ENCODE measurements at regions not wholly inside any gene's neighbourhood (a gene's known extent, or its start where the extent isn't known, plus 50 kb on each side); places are given as distances from the start of the nearest gene placed in this dataset.

- DNase-seq: no peak
- intact Hi-C loops (cut with DNase I): no loop called here
Observed at GRCh38 chr3:66856533-66856932, 141.6 kb upstream of the KBTBD8 start.

GRCh38 chr3:66858656-66859381 is 139.3 kb upstream of the KBTBD8 start:
- ATAC-seq: no peak
- no peak for DNase-seq
- intact Hi-C loops (cut with DNase I): no loop called here

More at GRCh38 chr3:66856533-66856932, 141.6 kb upstream of the KBTBD8 start:
- no peak for ATAC-seq

- intact Hi-C loops (cut with DNase I): no loop called here
- ATAC-seq (no peak), DNase-seq (no peak)
Observed at GRCh38 chr3:66860771-66861170, 137.3 kb upstream of the KBTBD8 start.

DNA sequence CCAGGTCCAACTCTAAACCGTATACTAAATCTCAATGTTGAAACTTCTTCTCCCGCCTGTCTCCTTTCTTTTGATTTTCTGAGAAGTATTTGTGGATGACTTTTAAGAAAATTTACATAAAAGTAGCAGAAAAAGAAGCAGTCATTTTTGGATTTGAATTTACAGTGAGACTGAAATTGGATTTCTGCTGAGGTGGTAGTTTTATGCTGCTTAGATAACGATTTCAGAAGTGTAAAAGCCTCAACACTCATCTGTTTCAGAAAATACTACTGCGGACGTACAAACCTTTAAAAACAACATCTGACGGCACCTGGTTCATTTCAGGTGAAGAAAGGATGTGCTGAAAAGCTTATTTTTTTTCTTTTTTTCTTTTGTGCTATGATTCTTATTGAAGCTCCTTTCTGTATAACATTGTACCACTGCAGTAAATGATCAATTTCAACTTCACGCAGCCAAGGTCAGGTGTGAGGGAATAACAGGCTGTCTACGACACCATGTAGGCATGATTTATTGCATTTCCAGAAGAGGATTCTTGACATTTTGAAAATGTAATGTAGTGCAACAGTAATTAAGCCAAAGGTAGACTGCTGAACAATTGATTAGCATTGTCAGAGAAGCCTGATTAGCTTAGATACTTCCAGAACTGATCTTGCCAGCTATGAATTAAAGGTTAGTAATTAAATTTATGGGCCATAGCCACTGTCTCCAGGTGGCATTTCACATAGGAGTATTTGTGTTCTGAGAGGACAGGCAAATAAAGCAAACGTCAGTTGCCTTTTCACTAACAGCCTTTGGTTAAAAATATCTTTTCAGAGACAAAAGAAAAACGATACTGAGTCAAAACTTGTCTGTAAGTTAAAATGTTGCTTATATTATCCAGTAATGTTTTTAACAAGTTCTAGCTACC is 134.6 kb upstream of the KBTBD8 start:
- no peak for ATAC-seq
- no peak for DNase-seq
- intact Hi-C loops (cut with DNase I): no loop called here

- ATAC-seq: no peak
- intact Hi-C loops (cut with DNase I): no loop called here
- DNase-seq: no peak
Observed at GRCh38 chr3:66884659-66885058, 113.4 kb upstream of the KBTBD8 start.

DNA sequence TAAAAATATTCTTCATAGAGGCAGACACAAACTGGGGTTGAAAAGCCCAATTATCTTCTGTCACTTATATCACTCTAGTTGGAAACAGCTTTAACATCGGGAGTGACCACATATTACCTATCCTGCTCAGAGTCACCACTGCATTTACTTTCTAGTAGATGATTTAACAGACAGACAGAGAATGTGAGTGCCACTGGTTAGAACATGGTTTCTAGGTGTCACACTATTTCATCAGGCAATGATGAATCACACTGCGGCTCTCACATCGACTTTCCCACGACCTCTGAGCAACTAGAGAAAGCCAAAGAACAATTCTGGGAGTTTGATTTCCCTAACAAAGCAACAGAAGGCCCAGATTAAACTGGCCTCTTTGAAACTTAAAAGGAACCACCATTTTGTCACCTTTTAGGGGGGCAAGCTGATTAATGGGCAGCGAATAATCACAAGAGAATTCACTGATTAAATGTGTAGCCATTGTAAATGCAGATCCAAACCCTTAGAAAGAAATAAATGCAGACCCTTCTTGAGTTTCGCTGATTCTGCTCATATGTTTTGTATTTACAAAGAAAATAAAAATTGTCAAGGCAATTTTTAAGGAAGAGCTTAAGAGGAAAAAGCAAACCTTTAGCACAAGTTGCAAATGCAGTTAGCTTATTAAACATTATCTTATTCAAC is 112.6 kb upstream of the KBTBD8 start:
- intact Hi-C loops (cut with DNase I): no loop called here
- DNase-seq (no peak), ATAC-seq (no peak)

GRCh38 chr3:66889750-66890494 is 108.2 kb upstream of the KBTBD8 start:
- ATAC-seq: no peak
- intact Hi-C loops (cut with DNase I): no loop called here
- DNase-seq: no peak

- intact Hi-C loops (cut with DNase I): no loop called here
- DNase-seq (no peak), ATAC-seq (no peak)
Observed at GRCh38 chr3:66898155-66898554, 100.0 kb upstream of the KBTBD8 start.

DNA sequence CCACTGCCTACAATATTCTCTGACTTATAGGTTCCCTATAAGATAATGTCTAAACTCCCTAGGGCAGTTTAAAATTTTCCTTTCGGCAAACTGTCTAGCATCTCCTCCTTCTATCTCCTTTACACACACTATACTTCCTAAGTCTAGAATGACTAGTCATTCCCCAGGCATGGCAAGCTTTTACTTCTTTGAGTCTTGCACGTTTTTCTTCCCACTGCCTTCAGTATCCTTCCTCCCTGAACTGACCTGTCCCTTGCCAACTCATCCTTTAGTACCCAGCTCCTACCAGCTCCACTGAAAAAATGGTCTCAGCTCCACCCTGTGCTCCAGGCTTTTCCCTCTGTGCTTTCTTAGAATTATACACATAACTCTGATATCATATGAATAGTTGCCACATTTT is 93.8 kb upstream of the KBTBD8 start:
- DNase-seq (no peak), ATAC-seq (no peak)
- intact Hi-C loops (cut with DNase I): no loop called here

DNA sequence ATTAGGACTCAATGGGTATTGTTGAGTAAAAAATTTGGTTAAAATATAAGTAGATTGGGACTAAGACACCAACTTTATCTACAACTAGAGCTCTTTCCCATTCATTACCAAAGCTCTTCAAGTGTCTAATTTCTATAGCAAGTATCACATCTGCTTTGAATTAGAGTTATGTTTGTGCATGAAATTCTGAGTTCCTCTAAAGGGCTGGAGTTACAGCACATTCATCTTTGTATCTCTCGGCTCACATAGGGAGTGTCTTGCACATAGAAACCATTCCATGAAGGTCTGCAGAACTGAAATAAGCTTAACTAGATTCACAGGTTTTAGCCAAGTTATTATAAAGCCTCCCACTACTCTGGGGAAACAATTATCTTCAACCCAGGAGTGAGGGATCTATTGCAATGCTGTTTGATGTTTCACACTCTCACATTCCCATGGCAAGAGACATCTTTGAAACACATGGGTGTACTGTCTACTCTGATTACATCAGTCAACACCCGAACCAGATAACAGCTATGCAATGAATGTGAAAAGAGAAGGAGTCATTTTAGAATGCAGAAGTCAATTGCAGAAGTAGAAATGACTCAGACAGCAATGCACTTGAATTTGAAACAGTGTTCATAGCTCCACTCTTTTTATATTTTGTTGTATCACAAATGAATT is 93.1 kb upstream of the KBTBD8 start:
- intact Hi-C loops (cut with DNase I): no loop called here
- DNase-seq: no peak
- ATAC-seq: peak; percentile 44 to 76

DNA sequence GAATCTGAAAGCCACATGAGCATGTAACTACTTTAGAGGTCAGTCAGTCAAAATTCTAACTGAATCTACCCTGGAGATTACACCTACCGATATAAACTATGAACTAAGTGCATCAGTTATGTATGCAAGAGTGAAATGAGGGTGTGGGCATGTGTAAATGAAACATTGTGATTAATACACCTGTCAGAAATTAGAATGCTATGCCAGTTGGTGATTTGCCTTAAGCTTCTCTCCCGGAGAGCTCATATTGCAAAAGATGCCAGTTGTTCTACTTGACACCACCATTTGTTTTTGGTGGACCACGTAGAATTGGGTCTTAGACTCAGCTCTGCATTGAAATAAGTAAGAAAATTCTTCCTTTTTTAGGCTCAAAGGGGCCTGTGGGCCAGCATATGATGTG is 91.0 kb upstream of the KBTBD8 start:
- intact Hi-C loops (cut with DNase I): no loop called here
- no peak for ATAC-seq
- DNase-seq: no peak

DNA sequence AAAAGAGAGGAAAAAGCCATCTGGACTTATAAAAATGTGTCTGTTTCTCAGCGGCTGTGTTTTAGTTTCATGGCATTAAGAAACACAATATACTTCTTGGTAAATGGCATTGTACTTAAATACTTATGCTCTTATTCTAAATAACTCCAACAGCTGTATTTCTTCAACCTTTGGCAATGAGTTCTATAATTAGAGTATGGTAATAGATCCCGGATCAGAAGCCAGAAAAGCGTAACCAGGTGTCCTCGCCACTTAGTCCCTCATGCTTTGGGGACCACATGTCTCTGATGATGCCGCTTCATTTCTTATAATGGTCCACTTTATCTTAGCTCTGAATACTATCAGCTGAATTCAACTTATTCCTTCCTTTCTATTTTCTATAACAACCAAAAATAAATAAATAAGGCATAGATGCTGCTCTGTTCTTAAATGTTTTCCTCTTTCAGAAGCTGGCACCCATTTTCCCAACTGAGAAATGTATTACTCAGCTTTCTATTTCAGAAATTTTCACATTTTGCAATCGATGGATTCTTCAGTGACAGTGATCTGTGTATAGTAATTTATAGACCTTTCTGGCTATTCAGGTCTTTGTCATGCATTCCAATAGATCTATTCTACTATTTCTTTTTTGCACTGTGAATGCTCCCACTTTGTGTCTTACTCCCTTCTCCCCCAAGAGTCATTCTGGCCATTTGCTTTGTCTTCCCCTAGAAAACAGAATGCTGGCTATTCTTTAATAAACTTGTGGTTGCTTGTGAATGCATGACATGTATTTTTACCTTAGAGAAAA is 87.6 kb upstream of the KBTBD8 start:
- DNase-seq (no peak), ATAC-seq (no peak)
- intact Hi-C loops (cut with DNase I): no loop called here

- intact Hi-C loops (cut with DNase I): no loop called here
- ATAC-seq: no peak
- no peak for DNase-seq
Observed at GRCh38 chr3:66912306-66912705, 85.8 kb upstream of the KBTBD8 start.

DNA sequence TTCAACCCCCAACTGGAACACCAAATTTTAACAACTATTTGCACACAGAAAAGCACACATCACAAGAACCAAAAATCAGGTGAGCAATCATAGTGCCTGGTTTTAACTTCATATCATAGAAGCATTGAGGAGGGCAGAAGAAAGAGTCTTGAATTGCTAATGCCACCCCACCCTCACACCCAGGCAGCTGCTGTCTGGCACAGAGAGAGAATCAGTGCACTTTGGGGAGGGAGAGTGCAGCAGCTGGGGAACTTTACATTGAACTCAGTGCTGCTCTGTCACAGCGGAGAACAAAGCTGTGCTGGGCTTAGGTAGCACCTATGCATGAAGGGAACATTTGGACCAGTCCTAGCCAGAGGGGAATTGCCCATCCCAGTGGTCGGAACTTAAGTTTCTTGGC is 76.0 kb upstream of the KBTBD8 start:
- ATAC-seq (no peak), DNase-seq (no peak)
- intact Hi-C loops (cut with DNase I): no loop called here

DNA sequence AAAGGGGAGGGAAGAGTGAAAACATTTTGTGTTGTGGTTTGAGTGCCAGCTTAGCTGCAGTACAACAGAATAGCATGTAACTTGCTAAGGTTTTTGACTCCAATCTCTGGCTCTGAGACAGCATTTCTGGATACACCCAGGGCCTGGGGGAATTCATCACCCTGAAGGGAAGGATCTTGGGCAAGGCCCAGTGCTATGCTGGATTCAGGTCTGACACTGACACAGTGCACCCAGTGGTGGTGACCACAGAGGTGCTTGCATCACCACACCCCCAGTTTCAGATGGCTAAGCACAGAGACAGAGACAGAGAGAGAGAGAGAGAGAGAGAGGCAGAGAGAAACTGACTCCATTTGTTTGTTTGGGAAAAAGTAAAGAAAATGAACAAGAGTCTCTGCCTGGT is 74.1 kb upstream of the KBTBD8 start:
- ATAC-seq: no peak
- DNase-seq: no peak
- intact Hi-C loops (cut with DNase I): no loop called here

DNA sequence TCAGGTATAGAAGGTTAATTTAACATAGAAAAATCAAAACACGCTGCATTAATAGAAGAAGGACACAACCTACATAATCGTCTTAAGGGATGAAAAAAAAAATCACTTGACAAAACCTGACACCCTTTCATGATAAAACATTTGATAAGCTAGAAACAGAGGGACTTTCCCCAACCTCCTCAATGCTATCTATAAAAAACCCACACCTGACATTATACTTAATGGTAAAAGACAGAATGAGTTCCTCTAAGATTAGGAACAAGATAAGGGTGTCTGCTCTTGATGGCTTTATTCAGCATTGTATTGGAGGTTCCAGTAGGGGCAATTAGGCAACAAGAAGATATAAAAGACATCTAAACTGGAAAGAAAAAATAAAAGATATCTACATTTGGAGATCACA is 69.9 kb upstream of the KBTBD8 start:
- DNase-seq (no peak), ATAC-seq (no peak)
- intact Hi-C loops (cut with DNase I): no loop called here

- no peak for DNase-seq
- no peak for ATAC-seq
- intact Hi-C loops (cut with DNase I): no loop called here
Observed at GRCh38 chr3:66931291-66931690, 66.8 kb upstream of the KBTBD8 start.

GRCh38 chr3:66931699-66932098 is 66.4 kb upstream of the KBTBD8 start:
- no peak for ATAC-seq
- no peak for DNase-seq
- intact Hi-C loops (cut with DNase I): no loop called here

All from left cardiac atrium (tissue), 4 donors.